ENCODE measurements at regions not wholly inside any gene's neighbourhood (a gene's known extent, or its start where the extent isn't known, plus 50 kb on each side); places are given as distances from the start of the nearest gene placed in this dataset.

DNA sequence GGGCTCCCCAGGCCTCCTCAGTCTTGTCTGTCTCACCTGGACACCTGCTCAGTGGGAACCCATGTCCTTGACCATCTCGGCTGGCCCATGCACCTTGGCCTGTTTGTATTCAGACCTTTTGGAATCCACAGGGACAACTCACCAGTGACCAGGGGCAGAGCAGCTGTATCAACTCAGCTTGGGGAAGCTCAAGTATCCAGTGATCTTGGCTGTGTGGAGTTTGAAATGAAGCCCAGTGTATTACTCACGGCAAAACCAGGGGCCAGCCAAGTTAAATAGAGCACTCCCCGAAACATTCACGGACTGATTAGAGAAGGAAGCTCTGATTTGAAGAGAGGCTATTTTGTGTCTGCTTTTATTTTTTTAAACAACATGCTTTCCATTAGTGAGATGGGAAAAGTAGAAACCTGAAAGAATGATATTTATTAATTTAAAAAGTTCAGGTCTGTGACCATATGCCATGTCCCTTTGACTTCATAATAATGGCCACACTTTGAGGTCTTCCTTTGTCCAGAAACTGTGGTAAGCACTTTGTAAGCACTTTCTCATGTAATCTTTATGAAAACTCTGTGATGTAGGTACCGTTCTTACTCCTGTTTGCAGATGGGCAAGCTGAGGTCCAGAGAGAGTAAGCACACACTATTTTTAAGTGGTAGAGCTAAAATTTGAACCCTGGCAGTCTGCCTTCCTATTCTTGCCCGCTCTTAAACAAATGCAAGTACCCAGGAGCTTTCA, 656.5 kb downstream of the BNC2 start:
- no peak for DNase-seq (ENCODE audit: low spot score)
- TF ChIP-seq, protein P1, sequence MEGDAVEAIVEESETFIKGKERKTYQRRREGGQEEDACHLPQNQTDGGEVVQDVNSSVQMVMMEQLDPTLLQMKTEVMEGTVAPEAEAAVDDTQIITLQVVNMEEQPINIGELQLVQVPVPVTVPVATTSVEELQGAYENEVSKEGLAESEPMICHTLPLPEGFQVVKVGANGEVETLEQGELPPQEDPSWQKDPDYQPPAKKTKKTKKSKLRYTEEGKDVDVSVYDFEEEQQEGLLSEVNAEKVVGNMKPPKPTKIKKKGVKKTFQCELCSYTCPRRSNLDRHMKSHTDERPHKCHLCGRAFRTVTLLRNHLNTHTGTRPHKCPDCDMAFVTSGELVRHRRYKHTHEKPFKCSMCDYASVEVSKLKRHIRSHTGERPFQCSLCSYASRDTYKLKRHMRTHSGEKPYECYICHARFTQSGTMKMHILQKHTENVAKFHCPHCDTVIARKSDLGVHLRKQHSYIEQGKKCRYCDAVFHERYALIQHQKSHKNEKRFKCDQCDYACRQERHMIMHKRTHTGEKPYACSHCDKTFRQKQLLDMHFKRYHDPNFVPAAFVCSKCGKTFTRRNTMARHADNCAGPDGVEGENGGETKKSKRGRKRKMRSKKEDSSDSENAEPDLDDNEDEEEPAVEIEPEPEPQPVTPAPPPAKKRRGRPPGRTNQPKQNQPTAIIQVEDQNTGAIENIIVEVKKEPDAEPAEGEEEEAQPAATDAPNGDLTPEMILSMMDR (IDR thresholded peaks at IDR 0.05; ENCODE audit: extremely low read depth, missing control alignments) = no peak

DNA sequence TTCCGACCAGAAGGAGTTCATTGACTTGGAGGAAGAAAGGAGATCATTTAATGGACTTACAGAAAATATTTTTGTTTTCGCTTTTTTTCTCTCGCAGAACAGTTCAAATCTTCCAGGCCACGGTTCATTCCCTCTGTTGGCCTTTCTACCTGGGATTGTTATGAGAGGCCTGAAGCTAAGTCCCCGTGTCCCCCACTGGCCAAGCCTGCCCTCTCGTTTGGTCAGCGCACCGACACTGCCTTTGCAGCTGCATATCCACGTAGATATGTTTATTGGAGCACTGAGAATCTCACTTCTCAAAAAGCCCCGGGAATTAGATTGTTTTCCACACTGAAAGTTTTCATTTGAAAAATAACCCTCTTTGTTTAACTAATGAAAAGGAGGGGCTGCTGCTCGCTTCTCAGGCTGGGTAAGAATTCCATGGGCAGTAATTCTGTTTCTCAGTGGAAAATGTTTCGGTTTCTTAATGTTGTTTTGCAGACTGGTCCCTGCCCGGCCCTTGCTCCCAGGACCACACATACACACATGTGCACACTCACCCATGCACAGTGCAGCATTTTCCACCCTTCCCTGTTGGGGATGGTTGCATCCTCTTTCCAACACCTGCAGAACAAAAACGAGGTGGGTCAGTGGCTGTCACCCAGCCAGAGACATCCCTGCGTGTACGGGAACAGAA, 655.7 kb downstream of the BNC2 start:
- TF ChIP-seq, protein P1 (IDR thresholded peaks at IDR 0.05; ENCODE audit: extremely low read depth, missing control alignments) = no peak

DNA sequence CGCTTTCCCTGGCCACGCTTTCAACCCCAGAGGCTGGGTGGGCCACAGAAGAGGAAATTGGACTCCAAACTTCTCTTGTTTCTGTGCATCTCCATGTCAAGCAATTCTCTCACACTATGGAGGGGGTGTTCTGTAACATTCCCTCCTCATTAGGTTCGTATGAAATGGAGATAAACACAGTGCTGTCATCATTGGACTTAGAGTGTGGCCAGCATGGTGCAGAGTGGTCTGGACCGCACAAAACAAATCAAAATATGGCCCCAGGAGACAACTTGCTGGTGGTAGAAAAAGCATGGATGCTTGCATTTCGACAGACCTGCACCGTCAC, 655.2 kb downstream of the BNC2 start:
- DNase-seq (ENCODE audit: low spot score) = no peak
- TF ChIP-seq, protein P1 (IDR thresholded peaks at IDR 0.05; ENCODE audit: extremely low read depth, missing control alignments) = no peak

More for the DNA sequence above, 655.7 kb downstream of the BNC2 start:
- DNase-seq (ENCODE audit: low spot score) = no peak

DNA sequence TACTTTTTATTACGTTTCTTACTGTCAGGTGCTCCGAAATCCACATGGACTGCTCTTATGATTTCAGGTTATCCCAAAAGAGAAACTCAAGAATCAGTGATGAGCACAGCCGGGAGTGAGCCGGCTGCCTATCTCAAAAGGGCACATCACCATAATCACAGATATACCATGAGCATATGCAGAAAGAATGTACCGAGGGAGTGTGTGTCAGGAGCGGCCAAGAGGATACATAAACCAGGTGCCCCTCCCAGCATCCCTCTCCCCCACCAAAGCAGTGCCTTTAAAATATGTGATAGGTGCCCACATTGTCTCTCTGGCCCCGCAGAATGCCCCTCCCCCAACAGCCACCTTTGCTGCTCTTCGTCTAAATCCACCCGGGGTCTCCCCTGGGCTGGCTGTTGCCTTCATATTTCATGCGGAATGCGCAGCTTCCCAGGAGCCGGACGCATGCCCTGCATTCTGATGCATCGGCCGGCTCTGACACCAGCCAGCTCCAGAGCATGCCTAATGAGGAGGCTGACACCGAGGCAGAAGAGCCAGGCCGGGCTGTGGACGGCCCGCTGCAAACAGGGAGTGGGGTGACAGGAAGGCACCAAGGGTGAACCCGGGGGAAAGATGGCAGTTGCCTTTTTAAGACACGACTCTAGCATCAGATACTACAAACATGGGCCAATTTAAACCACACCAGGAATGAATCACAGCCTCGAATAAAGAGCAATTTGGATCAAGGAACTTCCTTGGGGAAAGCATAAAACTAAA, 652.3 kb downstream of the BNC2 start:
- no peak for DNase-seq (ENCODE audit: low spot score)

DNA sequence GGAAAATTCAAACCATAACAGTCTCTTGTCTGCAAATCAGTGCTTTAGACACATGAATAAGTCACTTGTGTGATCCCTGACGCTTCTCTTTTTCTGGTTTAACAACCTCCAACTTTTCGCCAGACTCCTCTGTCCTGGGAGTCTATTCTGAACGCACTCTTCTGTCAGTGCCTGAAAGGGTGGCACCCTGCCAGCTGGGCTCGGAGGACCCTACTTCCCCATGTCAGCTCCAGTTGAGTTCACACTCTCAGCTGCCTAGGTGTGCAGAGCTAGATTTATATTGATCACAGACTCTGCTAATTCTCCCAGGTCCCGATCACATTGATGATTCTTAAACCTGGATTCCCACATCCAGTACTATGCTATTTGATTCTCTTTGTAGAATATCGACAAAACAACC, 649.1 kb downstream of the BNC2 start:
- DNase-seq (ENCODE audit: low spot score) = no peak
- TF ChIP-seq, protein P1 (IDR thresholded peaks at IDR 0.05; ENCODE audit: extremely low read depth, missing control alignments) = no peak

More for the DNA sequence above, 652.3 kb downstream of the BNC2 start:
- TF ChIP-seq, protein P1 (IDR thresholded peaks at IDR 0.05; ENCODE audit: extremely low read depth, missing control alignments) = no peak

DNA sequence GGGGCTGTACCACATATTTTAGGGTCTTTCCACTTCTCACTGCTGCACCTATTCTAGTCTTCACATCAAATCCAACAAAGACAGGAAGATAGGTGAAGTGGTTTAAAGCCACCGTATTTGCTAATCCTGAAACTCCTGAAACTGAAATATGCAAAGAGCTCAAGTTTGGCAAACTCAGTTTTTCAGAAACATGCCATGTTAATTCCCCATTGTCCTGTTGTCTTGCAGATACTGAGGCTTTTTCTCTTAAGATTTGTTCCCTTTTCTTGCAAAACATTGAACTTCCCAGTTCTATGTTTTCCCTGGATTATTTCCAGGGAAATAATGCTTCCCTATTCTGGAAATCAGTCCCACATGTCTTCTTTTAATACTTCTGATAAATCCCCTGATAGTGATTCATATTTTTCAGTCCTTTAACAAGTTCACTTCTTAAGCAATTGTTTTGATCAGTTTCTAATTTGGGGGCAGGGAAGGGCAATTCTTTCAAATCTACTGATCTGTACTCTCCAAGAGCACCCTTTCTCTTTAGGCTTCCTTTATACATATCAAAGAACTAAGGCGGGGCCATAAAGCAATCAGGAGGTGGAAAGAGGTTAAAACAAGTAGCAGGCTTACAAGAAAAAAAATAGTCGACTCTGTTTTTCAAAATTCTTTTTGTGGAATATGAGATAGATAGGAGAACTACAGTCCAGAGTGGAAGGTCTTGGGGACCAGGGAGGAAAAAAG, 648.5 kb downstream of the BNC2 start:
- TF ChIP-seq, protein P1 (IDR thresholded peaks at IDR 0.05; ENCODE audit: extremely low read depth, missing control alignments) = no peak
- peak; percentile 17 for DNase-seq (ENCODE audit: low spot score)

Measured in GM20000 (cell line).